Breast epithelium (tissue), 3 donors: ENCODE measurements at regions not wholly inside any gene's neighbourhood (a gene's known extent, or its start where the extent isn't known, plus 50 kb on each side); places are given as distances from the start of the nearest gene placed in this dataset.
"Not testable (repeated sequence)": the region's sequence is repeated elsewhere in the genome, so short reads cannot be mapped to it uniquely, and the experiment has no call there.

Experiments
- CTCF ChIP-seq, 3 donors: fragments of 450-650 bp; IDR thresholded peaks; one replicate each; pipeline ENCODE4 v1.5.1; 2016 to 2017; ENCODE audit warnings: antibody characterized with exemption in 3 of 3, mild to moderate bottlenecking in 3 of 3, moderate library complexity in 3 of 3
- POLR2A ChIP-seq: fragments of 450-650 bp; IDR thresholded peaks from one replicate; pipeline ENCODE4 v1.6.1; 2016; ENCODE audit warnings: antibody characterized with exemption, mild to moderate bottlenecking, moderate library complexity

GRCh38 chr16:21501223-21501868, 98.0 kb upstream of the METTL9 start:
- not testable (repeated sequence) for TF ChIP-seq CTCF (IDR thresholded peaks at IDR 0.05); POLR2A
